A673 (cell line): ENCODE measurements at regions not wholly inside any gene's neighbourhood (a gene's known extent, or its start where the extent isn't known, plus 50 kb on each side); places are given as distances from the start of the nearest gene placed in this dataset.
"Not testable (repeated sequence)": the region's sequence is repeated elsewhere in the genome, so short reads cannot be mapped to it uniquely, and the experiment has no call there.

Experiments
- BruUV-seq: library from RNA; stranded (reverse); fragments of 400-500 nt; replicated peaks from 2 replicates; lab custom pipeline; 2021; lab: Mats Ljungman, UMichigan
- CTCF ChIA-PET: fragments of 300-600 bp; sonication (Branson Sonifier 250); formaldehyde crosslinking; loops from one replicate; lab custom pipeline; 2022; ENCODE audit warnings: antibody characterized with exemption; lab: Charles Lee
- POLR2A ChIA-PET: fragments of 300-600 bp; sonication (Branson Sonifier 250); formaldehyde crosslinking; loops from one replicate; lab custom pipeline; 2022; ENCODE audit warnings: antibody characterized with exemption; ENCODE audit not compliant: low non-redundant PET; lab: Charles Lee
- DNase-seq: peaks from one replicate; pipeline ENCODE4 v3.0.0-alpha.2; 2015; ENCODE audit warnings: low spot score
- H3K27ac ChIP-seq: fragments of 200-600 bp; sonication (generic); 2 replicates; pipeline ENCODE4 v1.5.1; 2016; ENCODE audit warnings: mixed run types, low read depth, mild to moderate bottlenecking, mixed read lengths, antibody characterized with exemption, low read length; ENCODE audit not compliant: poor library complexity, severe bottlenecking
- H3K27me3 ChIP-seq: fragments of 200-600 bp; sonication (generic); replicated peaks from 2 replicates; pipeline ENCODE4 v1.6.1; 2017; ENCODE audit warnings: mixed run types, low read depth, mild to moderate bottlenecking, mixed read lengths, antibody characterized with exemption, low read length; ENCODE audit not compliant: insufficient read depth, poor library complexity
- H3K36me3 ChIP-seq: fragments of 200-600 bp; sonication (generic); 2 replicates; pipeline ENCODE4 v1.6.1; 2016; ENCODE audit warnings: mixed run types, mild to moderate bottlenecking, mixed read lengths, antibody characterized with exemption, low read length; ENCODE audit not compliant: insufficient read depth, poor library complexity, severe bottlenecking
- H3K4me1 ChIP-seq: fragments of 200-600 bp; sonication (generic); 2 replicates; pipeline ENCODE4 v1.6.1; 2017; ENCODE audit warnings: mixed run types, mild to moderate bottlenecking, mixed read lengths, antibody characterized with exemption, low read length; ENCODE audit not compliant: insufficient read depth, poor library complexity, severe bottlenecking
- H3K4me3 ChIP-seq: fragments of 200-600 bp; sonication (generic); 2 replicates; pipeline ENCODE4 v1.5.1; 2016; ENCODE audit warnings: low read depth, mixed run types, mild to moderate bottlenecking, mixed read lengths, low read length; ENCODE audit not compliant: poor library complexity, severe bottlenecking
- H3K9me3 ChIP-seq: fragments of 200-600 bp; sonication (generic); 2 replicates; pipeline ENCODE4 v1.6.1; 2016; ENCODE audit warnings: mixed run types, low read depth, mild to moderate bottlenecking, mixed read lengths, antibody characterized with exemption, low read length; ENCODE audit not compliant: poor library complexity, severe bottlenecking
- CTCF ChIP-seq: fragments of 300-800, 200-600 bp; sonication (generic); conservative IDR thresholded peaks from 2 replicates; pipeline ENCODE4 v1.5.1; 2017; ENCODE audit warnings: low read depth, mild to moderate bottlenecking, antibody characterized with exemption, low read length, moderate library complexity, mixed read lengths
- EZH2 ChIP-seq: fragments of 200-600 bp; sonication (generic); IDR thresholded peaks from 2 replicates; pipeline ENCODE4 v1.6.1; 2017; ENCODE audit warnings: borderline replicate concordance, low read depth, mild to moderate bottlenecking, mixed read lengths, antibody characterized with exemption, low read length; ENCODE audit not compliant: poor library complexity, severe bottlenecking
- intact Hi-C: fragments of 100-400 bp; cut with micrococcal nuclease; formaldehyde crosslinking; loops from one replicate; pipeline ENCODE4 v1.10.0; 2022; ENCODE audit not compliant: unreplicated experiment

GRCh38 chr13:62167650-62168172, 752.1 kb upstream of the PCDH20 start:
- ChIA-PET POLR2A (no interaction called here), CTCF (no interaction called here)
- no peaks in the 10 kb centered on the region for H3K27me3 ChIP-seq

GRCh38 chr13:62162860-62163259, 747.2 kb upstream of the PCDH20 start:
- ChIA-PET POLR2A (no interaction called here), CTCF (no interaction called here)
- BruUV-seq = no TSS peak

More at GRCh38 chr13:62167650-62168172, 752.1 kb upstream of the PCDH20 start:
- intact Hi-C loops = no loop called here
- H3K4me3 ChIP-seq = no peak overlapping the region
- TF ChIP-seq CTCF (no peak), EZH2 (no peak)
- no TSS peak for BruUV-seq
- DNase-seq = no peak
- no peaks in the 10 kb centered on the region for H3K4me1 ChIP-seq
- no peaks in the 10 kb centered on the region for H3K9me3 ChIP-seq
- H3K27ac ChIP-seq = no peak overlapping the region
- no peaks in the 10 kb centered on the region for H3K36me3 ChIP-seq

GRCh38 chr13:62158520-62158919, 742.9 kb upstream of the PCDH20 start:
- BruUV-seq = no TSS peak
- no peaks in the 10 kb centered on the region for H3K9me3 ChIP-seq
- no peaks in the 10 kb centered on the region for H3K4me1 ChIP-seq
- no peaks in the 10 kb centered on the region for H3K36me3 ChIP-seq
- no peak overlapping the region for H3K27ac ChIP-seq
- TF ChIP-seq EZH2 = no peak
- TF ChIP-seq CTCF = no peak
- no peak for DNase-seq
- no peaks in the 10 kb centered on the region for H3K27me3 ChIP-seq
- POLR2A ChIA-PET = no interaction called here
- intact Hi-C loops = no loop called here
- no peak overlapping the region for H3K4me3 ChIP-seq
- CTCF ChIA-PET = no interaction called here

More at GRCh38 chr13:62162860-62163259, 747.2 kb upstream of the PCDH20 start:
- TF ChIP-seq CTCF = no peak
- TF ChIP-seq EZH2 = no peak
- H3K9me3 ChIP-seq = no peaks in the 10 kb centered on the region
- H3K4me1 ChIP-seq = no peaks in the 10 kb centered on the region
- H3K27ac ChIP-seq = no peak overlapping the region
- DNase-seq = no peak
- no peaks in the 10 kb centered on the region for H3K36me3 ChIP-seq
- no peak overlapping the region for H3K4me3 ChIP-seq
- intact Hi-C loops = no loop called here
- no peaks in the 10 kb centered on the region for H3K27me3 ChIP-seq

GRCh38 chr13:62151724-62152123, 736.1 kb upstream of the PCDH20 start:
- DNase-seq, H3K27me3 ChIP-seq, H3K36me3 ChIP-seq, H3K4me1 ChIP-seq, BruUV-seq, H3K4me3 ChIP-seq, CTCF ChIA-PET, H3K9me3 ChIP-seq, intact Hi-C loops, POLR2A ChIA-PET, H3K27ac ChIP-seq: not testable (repeated sequence)
